ENCODE measurements at regions not wholly inside any gene's neighbourhood (a gene's known extent, or its start where the extent isn't known, plus 50 kb on each side); places are given as distances from the start of the nearest gene placed in this dataset.

GRCh38 chr3:164851905-164852304, 226.4 kb downstream of the SI start:
- Histone ChIP-seq H3K9me3 (no peaks in the 10 kb centered on the region), H3K27me3 (no peaks in the 10 kb centered on the region), H3K4me3 (no peak overlapping the region), H3K27ac (replicated peaks in 1 of 4) (no peak overlapping the region), H3K36me3 (no peaks in the 10 kb centered on the region), H3K4me1 (no peaks in the 10 kb centered on the region)
- TF ChIP-seq EP300 (IDR thresholded peaks at IDR 0.05) (no peak), POLR2AphosphoS5 (IDR thresholded peaks at IDR 0.05) (no peak), POLR2A (IDR thresholded peaks at IDR 0.05; ENCODE audit: low read depth) (no peak)
- TF ChIP-seq, protein P1, sequence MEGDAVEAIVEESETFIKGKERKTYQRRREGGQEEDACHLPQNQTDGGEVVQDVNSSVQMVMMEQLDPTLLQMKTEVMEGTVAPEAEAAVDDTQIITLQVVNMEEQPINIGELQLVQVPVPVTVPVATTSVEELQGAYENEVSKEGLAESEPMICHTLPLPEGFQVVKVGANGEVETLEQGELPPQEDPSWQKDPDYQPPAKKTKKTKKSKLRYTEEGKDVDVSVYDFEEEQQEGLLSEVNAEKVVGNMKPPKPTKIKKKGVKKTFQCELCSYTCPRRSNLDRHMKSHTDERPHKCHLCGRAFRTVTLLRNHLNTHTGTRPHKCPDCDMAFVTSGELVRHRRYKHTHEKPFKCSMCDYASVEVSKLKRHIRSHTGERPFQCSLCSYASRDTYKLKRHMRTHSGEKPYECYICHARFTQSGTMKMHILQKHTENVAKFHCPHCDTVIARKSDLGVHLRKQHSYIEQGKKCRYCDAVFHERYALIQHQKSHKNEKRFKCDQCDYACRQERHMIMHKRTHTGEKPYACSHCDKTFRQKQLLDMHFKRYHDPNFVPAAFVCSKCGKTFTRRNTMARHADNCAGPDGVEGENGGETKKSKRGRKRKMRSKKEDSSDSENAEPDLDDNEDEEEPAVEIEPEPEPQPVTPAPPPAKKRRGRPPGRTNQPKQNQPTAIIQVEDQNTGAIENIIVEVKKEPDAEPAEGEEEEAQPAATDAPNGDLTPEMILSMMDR (IDR thresholded peaks at IDR 0.05) = no peak
- no peak for DNase-seq (ENCODE audit: extremely low spot score)
- intact Hi-C loops (cut with DNase I) = no loop called here
- 83% methylated on average over 1 of the region's 1 CpG for WGBS

GRCh38 chr3:164851204-164851603, 227.1 kb downstream of the SI start:
- intact Hi-C loops (cut with DNase I) = no loop called here
- Histone ChIP-seq H3K4me1 (no peaks in the 10 kb centered on the region), H3K4me3 (no peak overlapping the region), H3K27me3 (no peaks in the 10 kb centered on the region), H3K36me3 (no peaks in the 10 kb centered on the region), H3K9me3 (no peaks in the 10 kb centered on the region), H3K27ac (replicated peaks in 1 of 4) (no peak overlapping the region)
- DNase-seq (ENCODE audit: extremely low spot score) = no peak
- 88% methylated on average over 3 of the region's 3 CpGs for WGBS
- no peak for TF ChIP-seq EP300 (IDR thresholded peaks at IDR 0.05)

GRCh38 chr3:164848923-164849322, 229.4 kb downstream of the SI start:
- no peaks in the 10 kb centered on the region for H3K4me1 ChIP-seq
- no peak overlapping the region for H3K4me3 ChIP-seq
- H3K9me3 ChIP-seq = no peaks in the 10 kb centered on the region
- H3K27me3 ChIP-seq = no peaks in the 10 kb centered on the region
- H3K27ac ChIP-seq (replicated peaks in 1 of 4) = no peak overlapping the region
- DNase-seq (ENCODE audit: extremely low spot score) = no peak
- TF ChIP-seq POLR2AphosphoS5 (IDR thresholded peaks at IDR 0.05) = no peak
- no peak for TF ChIP-seq POLR2A (IDR thresholded peaks at IDR 0.05; ENCODE audit: low read depth)
- TF ChIP-seq EP300 (IDR thresholded peaks at IDR 0.05) = no peak
- WGBS = 93% methylated on average over 4 of the region's 4 CpGs
- H3K36me3 ChIP-seq = no peaks in the 10 kb centered on the region
- intact Hi-C loops (cut with DNase I) = no loop called here

GRCh38 chr3:164845739-164846138, 232.6 kb downstream of the SI start:
- Histone ChIP-seq H3K27ac (replicated peaks in 1 of 4) (no peak overlapping the region), H3K9me3 (no peaks in the 10 kb centered on the region), H3K36me3 (no peaks in the 10 kb centered on the region), H3K27me3 (no peaks in the 10 kb centered on the region), H3K4me3 (no peak overlapping the region), H3K4me1 (no peaks in the 10 kb centered on the region)
- TF ChIP-seq POLR2A (IDR thresholded peaks at IDR 0.05; ENCODE audit: low read depth) = no peak
- no peak for TF ChIP-seq POLR2AphosphoS5 (IDR thresholded peaks at IDR 0.05)
- WGBS = 95% methylated on average over 2 of the region's 2 CpGs
- no peak for DNase-seq (ENCODE audit: extremely low spot score)
- intact Hi-C loops (cut with DNase I) = no loop called here

DNA sequence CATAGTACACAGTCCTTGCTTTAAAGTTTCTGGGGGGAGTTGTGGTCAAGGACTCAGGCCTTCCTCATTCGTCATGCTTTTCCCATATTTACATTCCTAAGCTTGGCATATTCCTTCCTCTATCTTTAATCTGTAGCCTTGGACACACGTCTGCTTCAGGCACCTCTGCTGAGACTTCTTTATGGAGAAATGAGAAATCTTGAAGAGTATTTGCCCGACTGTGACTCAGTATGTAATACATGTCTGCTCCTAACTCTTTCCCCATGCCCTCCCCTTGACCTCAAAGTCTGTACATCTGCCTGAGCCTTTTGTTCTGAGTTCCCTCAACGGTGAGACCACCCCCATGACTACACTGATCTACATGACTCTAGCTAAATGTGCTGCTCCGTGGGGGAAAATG, 246.1 kb downstream of the SI start:
- Histone ChIP-seq H3K9me3 (no peaks in the 10 kb centered on the region), H3K27ac (replicated peaks in 1 of 4) (no peak overlapping the region), H3K27me3 (no peaks in the 10 kb centered on the region), H3K4me1 (no peaks in the 10 kb centered on the region), H3K36me3 (no peaks in the 10 kb centered on the region), H3K4me3 (no peak overlapping the region)
- no peak for TF ChIP-seq POLR2AphosphoS5 (IDR thresholded peaks at IDR 0.05)
- TF ChIP-seq, protein P1 (IDR thresholded peaks at IDR 0.05) = no peak
- TF ChIP-seq POLR2A (IDR thresholded peaks at IDR 0.05; ENCODE audit: low read depth) = no peak
- TF ChIP-seq EP300 (IDR thresholded peaks at IDR 0.05) = no peak
- no peak for DNase-seq (ENCODE audit: extremely low spot score)
- intact Hi-C loops (cut with DNase I) = no loop called here
- WGBS = 54% methylated on average over 5 of the region's 5 CpGs

DNA sequence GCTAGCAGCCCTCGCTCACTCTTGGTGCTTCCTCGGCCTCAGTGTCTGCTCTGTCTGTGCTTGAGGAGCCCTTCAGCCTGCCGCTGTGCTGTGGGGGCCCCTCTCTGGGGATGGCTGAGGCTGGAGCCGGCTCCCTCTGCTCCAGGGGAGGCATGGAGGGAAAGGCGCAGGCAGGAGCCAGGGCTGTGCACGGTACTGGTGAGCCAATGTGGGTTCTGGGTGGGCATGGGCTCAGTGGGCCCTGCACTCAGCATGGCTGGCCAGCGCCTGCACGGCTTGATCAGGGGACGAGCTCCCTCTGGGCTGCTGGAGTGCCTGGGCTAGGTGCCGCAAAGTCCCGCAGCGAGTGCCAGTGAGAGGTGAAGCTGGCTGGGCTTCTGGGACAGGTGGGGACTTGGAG, 260.0 kb downstream of the SI start:
- no peak overlapping the region for H3K27ac ChIP-seq (replicated peaks in 1 of 4)
- peaks cover 0 to 8% (median 0%) of the 10 kb centered on the region in 4 donors for H3K9me3 ChIP-seq
- no peaks in the 10 kb centered on the region for H3K4me1 ChIP-seq
- TF ChIP-seq, protein P1 (IDR thresholded peaks at IDR 0.05) = no peak
- no peak for TF ChIP-seq EP300 (IDR thresholded peaks at IDR 0.05)
- no peak for TF ChIP-seq POLR2A (IDR thresholded peaks at IDR 0.05; ENCODE audit: low read depth)
- TF ChIP-seq POLR2AphosphoS5 (IDR thresholded peaks at IDR 0.05) = no peak
- DNase-seq (ENCODE audit: extremely low spot score) = no peak
- no peaks in the 10 kb centered on the region for H3K27me3 ChIP-seq
- intact Hi-C loops (cut with DNase I) = no loop called here
- H3K36me3 ChIP-seq = no peaks in the 10 kb centered on the region
- no peak overlapping the region for H3K4me3 ChIP-seq
- WGBS = 98% methylated on average over 8 of the region's 12 CpGs
